ENCODE measurements at regions not wholly inside any gene's neighbourhood (a gene's known extent, or its start where the extent isn't known, plus 50 kb on each side); places are given as distances from the start of the nearest gene placed in this dataset.
A peak's percentile ranks its signal among the peaks of the same experiment; 100 is the strongest.

- Histone ChIP-seq H3K4me3 (no peak overlapping the region), H3K36me3 (ENCODE audit: control insufficient read depth, insufficient read depth, low read length) (no peaks in the 10 kb centered on the region), H3K27me3 (ENCODE audit: control insufficient read depth in 2 of 2, insufficient read depth in 2 of 2, low read length in 2 of 2) (no peaks in the 10 kb centered on the region), H3K27ac (ENCODE audit: extremely low read depth, low read depth, low read length) (no peak overlapping the region), H2AFZ (ENCODE audit: low read depth, low read length) (no peak overlapping the region), H3K9me1 (ENCODE audit: control insufficient read depth, insufficient read depth, low read length) (no peaks in the 10 kb centered on the region), H3K79me2 (ENCODE audit: control insufficient read depth, insufficient read depth, low read length) (no peaks in the 10 kb centered on the region), H3K9ac (ENCODE audit: insufficient read depth in 1 of 2, low read depth in 2 of 2, low read length in 2 of 2) (no peak overlapping the region), H3K9me3 (replicated peaks; ENCODE audit: control insufficient read depth, insufficient read depth, low read depth, low read length) (no peaks in the 10 kb centered on the region), H3K4me2 (ENCODE audit: insufficient read depth, low read length) (no peak overlapping the region), H3K4me1 (replicated peaks in 1 of 2; ENCODE audit: control insufficient read depth in 2 of 2, insufficient read depth in 2 of 2, low read length in 2 of 2) (no peaks in the 10 kb centered on the region), H4K20me1 (replicated peaks; ENCODE audit: control insufficient read depth, insufficient read depth, low read length) (no peaks in the 10 kb centered on the region)
- TF ChIP-seq MAFF (IDR thresholded peaks at IDR 0.05; ENCODE audit: low read length): peak; percentile 42; the same call in 1 of the 2 replicates
- no peak for TF ChIP-seq ZNF24 (IDR thresholded peaks at IDR 0.05)
- TF ChIP-seq C11orf30 (IDR thresholded peaks at IDR 0.05; ENCODE audit: low read depth): peak; percentile 33; the same call in 1 of the 2 replicates
- peak; percentile 84 for TF ChIP-seq ZNF316 (IDR thresholded peaks at IDR 0.05)
- no peak for TF ChIP-seq EHMT2 (IDR thresholded peaks at IDR 0.05)
- TF ChIP-seq DMBX1 (CRISPR knock-in tag; IDR thresholded peaks at IDR 0.05; ENCODE audit: borderline replicate concordance): no peak
- peak; percentile 45; the same call in 1 of the 2 replicates for TF ChIP-seq MAFK (IDR thresholded peaks at IDR 0.05; ENCODE audit: low read length)
- TF ChIP-seq MAFG (tag; conservative IDR thresholded peaks at IDR 0.05): 0 out of 2 replicates have a peak, but pooled peaks have one; percentile 28
- no peak for TF ChIP-seq KDM5B (IDR thresholded peaks at IDR 0.05; ENCODE audit: insufficient replicate concordance, low read depth, low read length)
- TF ChIP-seq GTF2E2 (tag; IDR thresholded peaks at IDR 0.05): no peak
- WGBS (ENCODE audit: insufficient coverage, low coverage, missing lambda C conversion rate): 19% methylated on average over 2 of the region's 2 CpGs
- DNase-seq (ENCODE audit: extremely low read depth in 1 of 4, low spot score in 3 of 4) (no peak), ATAC-seq (no peak), FAIRE-seq (no peak)
- intact Hi-C loops (cut with micrococcal nuclease): no loop called here
- CTCF ChIA-PET (ENCODE audit: low intra/inter-chr PET ratio): no interaction called here
- in situ Hi-C loops (cut with MboI): no loop called here
- BruUV-seq (replicated peaks): no TSS peak
- POLR2A ChIA-PET: no interaction called here
Measured at GRCh38 chr6:66931787-66932186, 1224.8 kb upstream of the EYS start.

All from K562 (cell line).